IMR-90 (cell line): ENCODE measurements at regions not wholly inside any gene's neighbourhood (a gene's known extent, or its start where the extent isn't known, plus 50 kb on each side); places are given as distances from the start of the nearest gene placed in this dataset. TPM values are rescaled to one million over a fixed set of nuclear protein-coding genes. Genes with fewer than 3 reads are reported as not detected.

ENCODE experiments used
- microRNA-seq, 2 experiments: library from miRNA; stranded (forward) in 1 of 2; unstranded in 1 of 2; fragments of 10-50 nt in 1 of 2; fragments of <30 nt in 1 of 2; gene quantifications in 1 of 2; microRNA quantifications in 1 of 2; one replicate each; pipeline versions ENCODE3 to v1.1.0; 2013 to 2020; ENCODE audit not compliant: insufficient read depth in 1 of 2, insufficient read length in 1 of 2, unreplicated experiment in 1 of 2
- small RNA-seq, 5 experiments: library from RNA; depleted of rRNA; stranded (forward); fragments of <200 nt; gene quantifications; one replicate each; pipeline ENCODE3, GENCODE V24; 2012

Small RNA genes lying in the stretch of these regions (microRNA-seq; reads per million reads assigned to microRNA genes)
- gene AC021506.2 (ENCODE audit: insufficient read depth, insufficient read length), result not detected

Small RNA genes lying in the stretch of these regions (small RNA-seq; reads per million reads assigned to genes)
- 0 to 0.76 (median 0) reads per million in 5 experiments for gene AC021506.2
